ENCODE measurements at regions not wholly inside any gene's neighbourhood (a gene's known extent, or its start where the extent isn't known, plus 50 kb on each side); places are given as distances from the start of the nearest gene placed in this dataset.
A peak's percentile ranks its signal among the peaks of the same experiment; 100 is the strongest.
"Not testable (repeated sequence)": the region's sequence is repeated elsewhere in the genome, so short reads cannot be mapped to it uniquely, and the experiment has no call there.

DNA sequence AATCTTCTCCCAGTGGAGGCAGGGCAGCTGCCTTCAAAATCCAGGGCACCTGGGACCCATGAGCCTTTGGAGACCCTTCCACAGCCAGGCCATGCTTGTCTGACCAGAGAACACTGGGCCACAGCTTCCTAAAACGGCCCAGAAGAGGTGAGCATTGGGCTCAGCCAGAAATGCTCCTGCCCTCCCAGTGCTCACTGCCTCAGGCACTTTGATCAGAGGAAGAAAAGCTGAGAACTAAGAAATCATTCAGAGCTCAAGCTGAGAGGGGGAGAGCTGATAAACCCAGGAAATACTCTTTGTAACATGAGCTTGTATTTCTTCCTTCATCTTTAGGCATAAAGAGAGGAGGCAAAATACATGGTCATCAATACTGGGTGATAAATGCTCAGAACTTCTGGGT is 365.5 kb upstream of the KLHL29 start:
- no peak for DNase-seq (ENCODE audit: low read depth)

DNA sequence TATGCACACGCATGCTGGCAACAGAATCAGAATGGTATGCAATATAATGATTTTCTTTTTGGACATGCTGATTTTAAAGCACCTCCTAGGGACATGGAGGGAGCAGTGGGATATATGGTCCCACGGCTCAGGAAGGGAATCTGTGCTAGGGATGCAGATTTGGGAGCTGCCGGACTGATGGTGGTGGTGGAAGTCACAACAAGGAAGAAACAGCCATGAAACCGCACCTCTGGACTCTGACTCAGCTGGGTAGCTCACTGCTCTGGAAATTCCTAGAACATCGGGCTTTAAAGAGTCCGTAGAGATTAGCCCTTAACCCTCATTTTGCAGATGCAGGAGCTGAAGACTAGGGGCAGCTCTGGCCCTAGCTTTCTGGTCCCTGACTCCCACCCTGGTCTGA is 364.3 kb upstream of the KLHL29 start:
- DNase-seq (ENCODE audit: low read depth) = no peak

- no peak for DNase-seq (ENCODE audit: low read depth)
These were observed 363.5 kb upstream of the KLHL29 start for GRCh38 chr2:23021311-23022120.

- no peak for DNase-seq (ENCODE audit: low read depth)
These were observed 361.3 kb upstream of the KLHL29 start for GRCh38 chr2:23023722-23024121.

DNA sequence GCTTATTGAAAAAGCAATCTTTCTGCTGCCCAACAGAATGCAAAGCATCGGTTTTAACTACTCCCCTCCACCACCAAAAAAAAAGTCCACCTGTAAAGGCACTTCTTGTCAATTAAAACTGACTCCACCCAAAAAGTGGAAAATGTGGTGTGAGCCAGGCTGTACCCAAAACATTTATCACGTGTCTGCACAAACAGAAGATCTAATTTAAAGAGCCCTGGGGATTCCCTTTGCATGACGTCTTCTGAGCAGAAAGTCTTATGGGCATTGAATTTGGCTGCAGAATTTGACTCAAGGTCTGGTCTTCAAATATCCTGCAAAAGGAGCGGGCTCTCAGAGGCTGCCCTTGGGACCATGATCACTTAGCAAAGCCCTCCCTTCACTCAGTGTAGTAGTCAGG is 358.3 kb upstream of the KLHL29 start:
- no peak for DNase-seq (ENCODE audit: low read depth)

- DNase-seq (ENCODE audit: low read depth) = no peak
These were observed 357.6 kb upstream of the KLHL29 start for GRCh38 chr2:23027396-23027795.

GRCh38 chr2:23028106-23028505 is 356.9 kb upstream of the KLHL29 start:
- DNase-seq (ENCODE audit: low read depth) = no peak

DNA sequence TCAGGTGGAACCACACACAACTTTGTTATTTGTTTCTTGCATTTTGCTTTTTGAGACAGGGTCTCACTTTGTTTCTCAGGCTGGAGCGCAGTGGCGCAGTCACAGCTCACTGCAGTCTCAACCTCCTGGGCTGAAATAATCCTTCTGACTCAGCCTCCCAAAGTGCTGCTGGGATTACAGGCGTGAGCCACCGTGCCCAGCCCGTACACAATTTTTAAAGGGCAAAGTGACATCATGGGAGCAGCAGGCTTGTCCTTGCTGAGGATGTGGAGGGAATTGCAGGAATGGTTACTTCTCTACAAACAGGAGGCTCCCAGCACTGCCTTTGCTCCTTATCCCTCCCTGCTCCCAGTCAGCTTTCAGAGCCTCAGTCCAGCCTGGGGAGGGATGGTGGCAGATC is 355.9 kb upstream of the KLHL29 start:
- no peak for DNase-seq (ENCODE audit: low read depth)

GRCh38 chr2:23029951-23030350 is 355.0 kb upstream of the KLHL29 start:
- DNase-seq (ENCODE audit: low read depth) = no peak

DNA sequence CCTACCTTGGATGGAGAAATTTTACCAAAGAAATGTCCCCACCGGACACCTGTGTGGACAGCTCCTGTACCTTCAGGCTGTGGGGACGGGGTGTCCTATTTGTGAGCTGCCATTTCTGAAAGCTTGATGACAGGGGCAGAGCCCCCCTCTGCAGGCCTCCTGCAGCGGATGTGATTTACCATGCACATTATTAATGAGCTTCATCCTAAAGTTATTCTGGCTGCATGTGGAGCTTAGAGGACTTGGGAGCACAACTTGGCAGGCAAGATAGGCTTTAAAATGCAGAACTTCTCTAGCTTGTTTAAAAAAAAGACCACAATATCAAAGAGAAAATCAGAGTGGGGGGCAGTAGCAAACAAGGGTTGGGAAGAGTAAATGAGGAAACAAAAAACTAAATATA is 350.0 kb upstream of the KLHL29 start:
- no peak for DNase-seq (ENCODE audit: low read depth)

DNA sequence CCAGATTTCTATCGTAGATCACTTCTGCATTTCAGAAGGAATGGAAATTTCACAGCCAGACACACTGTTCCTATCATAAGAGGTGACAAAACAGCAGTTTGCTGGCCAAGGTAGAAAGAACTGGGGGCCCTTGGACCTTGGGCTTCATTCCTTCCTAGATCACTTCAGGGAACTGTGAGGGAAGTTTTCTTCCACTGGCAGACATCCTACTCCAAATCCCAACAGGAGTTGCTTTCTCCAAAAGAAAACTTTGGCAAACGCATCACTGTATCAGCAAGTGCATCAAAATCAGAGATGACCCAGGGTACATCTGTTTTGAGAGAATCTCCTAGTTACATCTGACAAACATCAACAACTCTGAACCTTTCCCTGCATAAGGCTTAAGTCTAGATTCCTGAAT is 348.4 kb upstream of the KLHL29 start:
- no peak for DNase-seq (ENCODE audit: low read depth)

GRCh38 chr2:23037596-23037995 is 347.4 kb upstream of the KLHL29 start:
- peak; percentile 49 for DNase-seq (ENCODE audit: low read depth)

DNA sequence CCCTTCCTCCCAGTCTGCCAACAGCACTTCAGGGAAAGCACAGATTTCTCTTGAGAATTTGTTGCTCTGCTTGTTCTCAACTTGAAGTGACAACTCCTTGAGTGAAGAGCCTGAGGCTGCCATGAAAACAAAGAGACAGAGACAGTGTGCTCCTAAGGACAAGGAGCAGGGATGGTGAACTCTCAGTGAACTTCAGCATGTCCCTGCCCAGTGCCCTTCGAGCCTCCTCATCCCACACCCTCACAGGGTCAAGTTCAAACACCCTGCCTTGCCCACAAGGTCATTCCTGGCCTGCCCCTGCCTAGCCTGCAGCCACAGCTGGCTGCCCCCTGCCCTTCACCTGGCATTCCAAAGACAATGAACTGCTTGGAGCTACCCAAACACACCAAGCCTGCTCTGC is 343.5 kb upstream of the KLHL29 start:
- no peak for DNase-seq (ENCODE audit: low read depth)

DNA sequence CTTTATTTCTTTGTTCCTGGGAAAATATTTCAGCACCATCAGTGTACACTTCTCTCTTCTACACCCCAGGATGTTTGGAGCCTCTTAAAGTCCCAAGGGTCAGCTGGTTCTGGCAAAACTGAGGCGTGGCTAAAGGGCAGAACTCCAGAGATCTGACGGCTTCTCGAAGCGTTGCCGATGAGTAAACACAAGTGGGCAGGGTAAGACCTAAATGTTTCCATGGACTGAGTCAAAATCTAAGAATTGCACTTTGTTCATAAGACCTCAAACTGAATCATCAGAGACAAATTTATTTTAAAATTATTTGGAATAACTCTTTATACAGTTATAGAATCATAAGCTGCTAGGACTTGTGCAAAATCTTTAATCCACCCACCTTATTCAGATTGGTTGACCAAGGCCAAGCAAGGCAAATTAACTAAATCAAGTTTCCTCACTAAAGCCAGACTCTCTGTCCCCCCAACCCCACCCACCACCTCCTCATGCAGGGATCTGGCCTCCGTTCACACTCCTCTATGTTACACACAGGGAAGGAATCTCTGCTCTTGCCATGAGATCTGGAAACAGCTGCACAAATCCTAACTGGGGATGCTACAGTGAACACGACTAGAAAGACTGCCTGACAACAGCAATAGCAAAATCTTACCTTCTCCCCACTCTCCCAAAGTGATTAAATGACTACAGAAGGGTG is 342.6 kb upstream of the KLHL29 start:
- DNase-seq (ENCODE audit: low read depth) = no peak

- DNase-seq (ENCODE audit: low read depth) = peak; percentile 13
These were observed 334.6 kb upstream of the KLHL29 start for GRCh38 chr2:23050388-23050787.

GRCh38 chr2:23053601-23054000 is 331.4 kb upstream of the KLHL29 start:
- no peak for DNase-seq (ENCODE audit: low read depth)

GRCh38 chr2:23055251-23055650 is 329.7 kb upstream of the KLHL29 start:
- DNase-seq (ENCODE audit: low read depth) = no peak

GRCh38 chr2:23056846-23057245 is 328.1 kb upstream of the KLHL29 start:
- not testable (repeated sequence) for DNase-seq (ENCODE audit: low read depth)

DNA sequence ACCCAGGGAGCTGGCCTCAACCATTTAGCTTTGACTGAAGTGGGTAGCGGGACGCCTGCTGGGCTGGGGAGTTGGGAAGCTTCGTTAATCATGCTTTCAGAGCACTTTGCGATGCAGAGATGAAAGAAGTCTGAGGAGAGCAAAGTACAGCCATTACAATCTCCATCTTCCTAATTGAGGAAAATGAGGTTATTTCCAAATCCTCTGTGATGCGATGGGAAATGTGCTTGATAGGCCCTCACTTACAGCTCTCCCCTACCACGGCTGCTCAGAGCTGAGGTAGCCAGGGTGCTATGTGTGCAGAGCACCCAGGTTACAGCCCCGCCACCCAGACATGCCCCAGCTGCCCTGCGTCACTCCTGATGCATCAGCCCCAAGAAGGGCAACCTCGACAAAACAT is 326.5 kb upstream of the KLHL29 start:
- DNase-seq (ENCODE audit: low read depth) = no peak

GRCh38 chr2:23065210-23065609 is 319.8 kb upstream of the KLHL29 start:
- no peak for DNase-seq (ENCODE audit: low read depth)

DNA sequence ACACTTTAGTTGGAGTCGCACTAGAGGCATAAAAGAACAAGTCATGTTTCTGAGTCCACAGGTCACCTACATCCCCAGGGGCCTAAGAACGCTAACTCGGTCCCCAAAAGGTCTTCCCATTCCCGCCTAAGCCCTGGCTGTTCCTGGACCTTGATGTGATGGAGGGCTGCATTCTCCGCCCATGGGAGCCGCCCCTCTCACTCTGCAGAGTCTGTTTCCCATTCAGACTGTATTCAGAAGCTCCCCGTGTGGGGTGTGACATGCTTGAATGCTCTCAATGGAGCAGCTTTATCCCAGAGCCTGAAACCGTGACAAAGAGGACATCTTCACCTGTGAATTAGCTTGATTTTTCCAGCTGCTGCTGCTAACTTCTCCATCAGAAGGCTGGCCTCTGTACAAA is 319.0 kb upstream of the KLHL29 start:
- no peak for DNase-seq (ENCODE audit: low read depth)

GRCh38 chr2:23066686-23067085 is 318.3 kb upstream of the KLHL29 start:
- DNase-seq (ENCODE audit: low read depth) = no peak

DNA sequence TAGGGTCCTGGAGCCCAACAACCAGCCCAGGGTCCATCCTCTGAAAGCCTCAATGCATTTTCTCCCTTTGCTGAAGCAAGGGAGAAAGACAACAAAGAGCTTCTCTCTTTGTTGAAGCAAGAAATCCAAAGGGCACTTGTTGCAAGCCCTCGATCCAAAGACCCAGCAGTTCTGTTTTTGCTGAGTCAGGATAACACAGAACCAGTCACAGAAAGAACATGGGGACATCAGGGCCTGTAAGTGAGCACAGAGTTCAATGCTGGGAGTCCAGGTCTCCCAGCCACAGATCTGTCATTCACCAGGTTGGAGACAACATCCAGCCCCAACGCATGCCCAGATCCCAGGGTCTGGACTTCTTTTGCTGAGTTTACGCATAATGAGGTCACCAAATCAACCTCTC is 315.8 kb upstream of the KLHL29 start:
- DNase-seq (ENCODE audit: low read depth) = no peak

GRCh38 chr2:23069923-23070322 is 315.1 kb upstream of the KLHL29 start:
- no peak for DNase-seq (ENCODE audit: low read depth)
